ENCODE measurements at regions not wholly inside any gene's neighbourhood (a gene's known extent, or its start where the extent isn't known, plus 50 kb on each side); places are given as distances from the start of the nearest gene placed in this dataset.

GRCh38 chr20:52434453-52434852, 242.9 kb upstream of the ZFP64 start:
- TF ChIP-seq CTCF (IDR thresholded peaks at IDR 0.05) = no peak
- no peak for TF ChIP-seq POLR2A (IDR thresholded peaks at IDR 0.05)
- no peak for TF ChIP-seq POLR2AphosphoS5 (IDR thresholded peaks at IDR 0.05)

Data from prostate gland (tissue), 2 donors.